Osteoblast (primary cell): ENCODE measurements at regions not wholly inside any gene's neighbourhood (a gene's known extent, or its start where the extent isn't known, plus 50 kb on each side); places are given as distances from the start of the nearest gene placed in this dataset.

Source experiments
- DNase-seq: peaks from one replicate; pipeline ENCODE4 v3.0.0; 2011; ENCODE audit warnings: low spot score, mixed read lengths; ENCODE audit not compliant: insufficient read length; ENCODE audit errors: missing footprints
- H2AFZ ChIP-seq: 2 replicates; pipeline ENCODE4 v1.6.0; 2011; ENCODE audit warnings: mild to moderate bottlenecking, low read length
- H3K27ac ChIP-seq: 2 replicates; pipeline ENCODE4 v1.5.1; 2011; ENCODE audit warnings: mild to moderate bottlenecking, low read depth, low read length, moderate library complexity
- H3K27me3 ChIP-seq: 2 replicates; pipeline ENCODE4 v1.6.0; 2012; ENCODE audit warnings: mild to moderate bottlenecking, control low read depth, inconsistent platforms, low read length, moderate library complexity; ENCODE audit not compliant: insufficient read depth
- H3K36me3 ChIP-seq: 2 replicates; pipeline ENCODE4 v1.5.1; 2011; ENCODE audit warnings: mild to moderate bottlenecking, low read length, control low read depth, moderate library complexity; ENCODE audit not compliant: insufficient read depth
- H3K4me1 ChIP-seq: 2 replicates; pipeline ENCODE4 v1.5.1; 2011; ENCODE audit warnings: mild to moderate bottlenecking, low read length, control low read depth, moderate library complexity; ENCODE audit not compliant: insufficient read depth
- H3K4me2 ChIP-seq: 2 replicates; pipeline ENCODE4 v1.6.0; 2011; ENCODE audit warnings: mild to moderate bottlenecking, low read length; ENCODE audit not compliant: insufficient read depth
- H3K4me3 ChIP-seq: fragments of 200-600 bp; sonication (generic); 3 replicates; pipeline ENCODE4 v1.5.1; 2012; ENCODE audit warnings: mild to moderate bottlenecking, low read length, inconsistent platforms; ENCODE audit not compliant: insufficient read depth
- H3K79me2 ChIP-seq: 2 replicates; pipeline ENCODE4 v1.6.0; 2012; ENCODE audit warnings: mild to moderate bottlenecking, low read length, control low read depth, inconsistent platforms; ENCODE audit not compliant: insufficient read depth
- H3K9me3 ChIP-seq: 2 replicates; pipeline ENCODE4 v1.5.1; 2011; ENCODE audit warnings: low read depth, low read length, control low read depth
- H4K20me1 ChIP-seq: 2 replicates; pipeline ENCODE4 v1.6.0; 2012; ENCODE audit warnings: mild to moderate bottlenecking, low read length, control low read depth; ENCODE audit not compliant: insufficient read depth
- TF ChIP-seq, protein P1 (sequence below): IDR thresholded peaks from 2 replicates; pipeline ENCODE4 v1.5.1; 2011; ENCODE audit warnings: mild to moderate bottlenecking, low read depth, low read length, moderate library complexity; ENCODE audit errors: extremely low read depth

DNA sequence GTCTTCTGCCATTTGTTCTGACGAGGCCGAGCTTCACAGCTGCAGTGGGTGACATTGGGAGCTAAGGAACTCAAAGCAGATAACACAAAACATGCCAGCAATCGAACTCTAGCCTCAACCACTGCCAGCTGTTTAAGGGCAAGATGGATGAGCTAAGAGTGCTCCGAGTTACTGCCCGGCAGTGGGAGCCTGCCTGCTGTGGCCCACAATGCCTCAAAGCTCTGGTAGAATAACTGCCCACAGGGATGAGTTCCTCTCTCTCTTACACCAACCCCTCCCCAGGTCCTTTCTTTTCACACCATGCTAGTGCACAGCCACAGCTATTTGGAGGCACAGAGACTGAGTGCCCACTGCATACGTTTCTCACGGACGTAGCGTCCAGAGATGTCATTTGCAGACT is 330.5 kb downstream of the FGF9 start:
- Histone ChIP-seq H3K27ac (no peak overlapping the region), H3K79me2 (no peaks in the 10 kb centered on the region), H3K4me1 (no peaks in the 10 kb centered on the region), H3K27me3 (no peaks in the 10 kb centered on the region), H2AFZ (no peak overlapping the region), H3K36me3 (no peaks in the 10 kb centered on the region), H4K20me1 (no peaks in the 10 kb centered on the region), H3K9me3 (peaks cover 5% of the 10 kb centered on the region), H3K4me3 (no peak overlapping the region), H3K4me2 (no peak overlapping the region)
- no peak for DNase-seq
- TF ChIP-seq, protein P1, sequence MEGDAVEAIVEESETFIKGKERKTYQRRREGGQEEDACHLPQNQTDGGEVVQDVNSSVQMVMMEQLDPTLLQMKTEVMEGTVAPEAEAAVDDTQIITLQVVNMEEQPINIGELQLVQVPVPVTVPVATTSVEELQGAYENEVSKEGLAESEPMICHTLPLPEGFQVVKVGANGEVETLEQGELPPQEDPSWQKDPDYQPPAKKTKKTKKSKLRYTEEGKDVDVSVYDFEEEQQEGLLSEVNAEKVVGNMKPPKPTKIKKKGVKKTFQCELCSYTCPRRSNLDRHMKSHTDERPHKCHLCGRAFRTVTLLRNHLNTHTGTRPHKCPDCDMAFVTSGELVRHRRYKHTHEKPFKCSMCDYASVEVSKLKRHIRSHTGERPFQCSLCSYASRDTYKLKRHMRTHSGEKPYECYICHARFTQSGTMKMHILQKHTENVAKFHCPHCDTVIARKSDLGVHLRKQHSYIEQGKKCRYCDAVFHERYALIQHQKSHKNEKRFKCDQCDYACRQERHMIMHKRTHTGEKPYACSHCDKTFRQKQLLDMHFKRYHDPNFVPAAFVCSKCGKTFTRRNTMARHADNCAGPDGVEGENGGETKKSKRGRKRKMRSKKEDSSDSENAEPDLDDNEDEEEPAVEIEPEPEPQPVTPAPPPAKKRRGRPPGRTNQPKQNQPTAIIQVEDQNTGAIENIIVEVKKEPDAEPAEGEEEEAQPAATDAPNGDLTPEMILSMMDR: no peak

DNA sequence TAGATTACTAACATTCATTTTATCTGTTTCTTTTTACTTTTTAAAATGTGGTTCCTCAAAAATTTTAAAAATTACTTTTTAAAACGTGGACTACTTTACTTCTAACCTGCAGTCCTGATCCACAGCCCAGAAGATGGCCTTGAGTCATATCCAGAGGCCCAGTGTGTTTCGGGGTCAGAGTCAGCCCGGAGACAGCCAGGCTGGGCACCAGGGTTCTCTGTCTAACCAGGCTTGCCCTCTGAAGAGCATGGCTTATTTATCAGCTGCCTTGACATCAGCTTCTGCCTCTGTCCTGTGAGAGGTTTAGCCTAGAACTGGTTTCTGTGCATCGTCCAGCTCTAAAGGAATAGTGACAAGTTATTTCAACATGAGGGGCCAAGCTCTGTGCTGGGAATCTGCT is 332.0 kb downstream of the FGF9 start:
- Histone ChIP-seq H2AFZ (no peak overlapping the region), H3K36me3 (no peaks in the 10 kb centered on the region), H4K20me1 (no peaks in the 10 kb centered on the region), H3K4me3 (no peak overlapping the region), H3K4me1 (no peaks in the 10 kb centered on the region), H3K27me3 (no peaks in the 10 kb centered on the region), H3K4me2 (no peak overlapping the region), H3K9me3 (peaks cover 7% of the 10 kb centered on the region), H3K79me2 (no peaks in the 10 kb centered on the region), H3K27ac (no peak overlapping the region)
- TF ChIP-seq, protein P1: no peak
- DNase-seq: peak; percentile 78

DNA sequence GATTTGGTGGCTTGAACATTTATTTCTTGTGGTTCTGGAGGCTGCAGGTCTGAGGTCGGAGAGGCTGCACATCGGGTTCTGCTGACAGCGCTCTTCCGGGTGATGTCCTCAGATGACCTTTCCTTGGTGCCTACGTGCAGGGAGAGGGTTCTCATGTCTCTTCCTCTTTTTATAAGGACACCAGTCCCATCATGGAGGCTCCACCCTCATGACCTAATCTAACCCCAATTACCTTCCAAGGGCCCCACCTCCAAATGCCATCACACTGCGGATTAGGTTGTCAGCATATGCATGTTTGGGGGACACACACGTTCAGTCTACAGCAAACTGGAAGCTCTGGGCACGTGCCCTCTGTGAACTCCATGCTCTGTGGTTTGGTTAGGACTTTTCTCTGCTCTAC is 338.6 kb downstream of the FGF9 start:
- H2AFZ ChIP-seq: no peak overlapping the region
- no peaks in the 10 kb centered on the region for H3K79me2 ChIP-seq
- H3K4me1 ChIP-seq: no peaks in the 10 kb centered on the region
- DNase-seq: no peak
- no peaks in the 10 kb centered on the region for H3K36me3 ChIP-seq
- no peak overlapping the region for H3K27ac ChIP-seq
- no peak overlapping the region for H3K4me3 ChIP-seq
- TF ChIP-seq, protein P1: no peak
- no peak overlapping the region for H3K4me2 ChIP-seq
- no peaks in the 10 kb centered on the region for H4K20me1 ChIP-seq
- H3K27me3 ChIP-seq: no peaks in the 10 kb centered on the region
- H3K9me3 ChIP-seq: peaks cover 2% of the 10 kb centered on the region

DNA sequence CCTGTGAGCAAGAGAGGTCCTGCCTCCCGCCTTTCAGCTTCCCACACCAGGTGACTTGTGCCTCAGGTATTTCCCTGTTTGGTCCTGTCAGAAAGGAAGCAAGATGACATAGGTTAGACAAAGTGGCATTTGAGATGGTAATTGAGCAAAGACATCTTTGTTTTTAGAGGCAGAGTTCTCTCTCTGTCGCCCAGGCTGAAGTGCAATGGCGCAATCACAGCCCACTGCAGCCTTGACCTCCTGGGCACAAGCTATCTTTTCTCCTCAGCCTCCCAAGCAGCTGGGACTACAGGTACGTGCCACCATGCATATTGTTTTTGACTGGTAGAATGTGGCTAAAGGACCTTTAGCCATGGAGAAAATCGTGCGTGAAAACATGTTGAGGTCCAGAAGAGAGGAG is 339.1 kb downstream of the FGF9 start:
- Histone ChIP-seq H3K79me2 (no peaks in the 10 kb centered on the region), H3K4me1 (no peaks in the 10 kb centered on the region), H3K9me3 (peaks cover 5% of the 10 kb centered on the region), H3K4me2 (no peak overlapping the region), H4K20me1 (no peaks in the 10 kb centered on the region), H3K4me3 (no peak overlapping the region), H3K27ac (no peak overlapping the region), H2AFZ (no peak overlapping the region), H3K27me3 (no peaks in the 10 kb centered on the region), H3K36me3 (no peaks in the 10 kb centered on the region)
- no peak for DNase-seq
- TF ChIP-seq, protein P1: no peak
